ENCODE measurements at regions not wholly inside any gene's neighbourhood (a gene's known extent, or its start where the extent isn't known, plus 50 kb on each side); places are given as distances from the start of the nearest gene placed in this dataset.
A peak's percentile ranks its signal among the peaks of the same experiment; 100 is the strongest.

DNA sequence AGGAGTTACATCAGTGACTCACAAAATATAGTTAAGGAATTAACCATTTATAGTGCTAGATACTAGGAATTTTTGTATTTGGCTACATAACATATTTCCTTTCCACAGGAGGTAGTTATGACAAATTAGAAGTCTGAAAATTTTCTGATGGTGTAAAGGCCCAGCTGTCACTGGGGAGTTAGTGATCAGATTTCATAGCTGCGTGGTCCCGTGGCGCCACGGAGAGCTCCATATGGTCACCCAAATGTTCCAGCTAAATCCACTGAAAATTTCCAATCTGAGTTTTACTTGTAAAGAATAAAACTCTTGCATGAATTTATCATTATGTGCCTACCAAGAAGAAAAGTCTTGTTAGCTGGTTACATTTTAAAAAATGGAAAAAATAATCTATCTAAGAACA is 368.9 kb upstream of the PLSCR5 start:
- no peak overlapping the region for H3K4me2 ChIP-seq
- no peak for TF ChIP-seq Cebpa-rat (IDR thresholded peaks at IDR 0.05)
- no peak overlapping the region for H3K9ac ChIP-seq
- 0 out of 20 replicates have a peak, but pooled peaks cover 0 to under 1% (median 0%) of the 10 kb centered on the region in 10 experiments for H3K4me1 ChIP-seq
- H3K36me3 ChIP-seq, result no peaks in the 10 kb centered on the region
- no peaks in the 10 kb centered on the region for H4K20me1 ChIP-seq
- no peaks in the 10 kb centered on the region for H3K9me3 ChIP-seq (replicated peaks in 1 of 11)
- H3K4me3 ChIP-seq, result no peak overlapping the region
- H3K27me3 ChIP-seq, result no peaks in the 10 kb centered on the region
- no peak overlapping the region for H3K27ac ChIP-seq

- TF ChIP-seq Cebpa-rat (IDR thresholded peaks at IDR 0.05), result no peak
- H4K20me1 ChIP-seq, result no peaks in the 10 kb centered on the region
- no peak overlapping the region for H3K4me2 ChIP-seq
- no peaks in the 10 kb centered on the region for H3K27me3 ChIP-seq
- H3K4me1 ChIP-seq, result peaks cover 0 to 13% (median 4%) of the 10 kb centered on the region in 10 experiments; a peak in 7 of 20 replicates
- H3K27ac ChIP-seq, result no peak overlapping the region
- no peaks in the 10 kb centered on the region for H3K9me3 ChIP-seq (replicated peaks in 1 of 11)
- H3K36me3 ChIP-seq, result no peaks in the 10 kb centered on the region
- no peak overlapping the region for H3K9ac ChIP-seq
- no peak overlapping the region for H3K4me3 ChIP-seq
These were observed 367.6 kb upstream of the PLSCR5 start for GRCh38 chr3:146972726-146973125.

GRCh38 chr3:146970236-146970635 is 365.1 kb upstream of the PLSCR5 start:
- H3K27me3 ChIP-seq, result no peaks in the 10 kb centered on the region
- H4K20me1 ChIP-seq, result no peaks in the 10 kb centered on the region
- H3K9me3 ChIP-seq (replicated peaks in 1 of 11), result no peaks in the 10 kb centered on the region
- no peaks in the 10 kb centered on the region for H3K36me3 ChIP-seq
- H3K4me2 ChIP-seq, result no peak overlapping the region
- no peak overlapping the region for H3K4me3 ChIP-seq
- H3K27ac ChIP-seq, result no peak overlapping the region
- TF ChIP-seq Cebpa-rat (IDR thresholded peaks at IDR 0.05), result no peak
- no peak overlapping the region for H3K9ac ChIP-seq
- peaks cover 0 to 13% (median 4%) of the 10 kb centered on the region in 10 experiments; a peak in 7 of 20 replicates for H3K4me1 ChIP-seq

DNA sequence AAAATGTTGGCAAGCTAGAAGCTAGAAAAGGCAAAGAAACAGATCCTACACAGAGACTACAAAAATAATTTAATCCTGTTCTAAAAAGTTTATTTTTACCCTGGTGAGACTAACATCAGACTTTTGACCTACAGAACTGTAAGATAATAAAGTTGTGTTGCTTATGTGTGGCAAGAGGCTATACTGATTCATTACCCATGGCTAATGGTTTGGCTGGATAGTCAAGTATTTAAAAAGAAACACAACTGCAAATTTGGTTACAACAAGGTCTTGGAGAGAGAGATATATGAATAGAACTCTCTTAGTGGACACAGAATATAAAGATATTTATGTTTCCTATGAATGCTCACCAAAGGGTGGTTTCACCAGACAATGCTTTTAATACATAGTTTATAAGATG is 364.2 kb upstream of the PLSCR5 start:
- Histone ChIP-seq H3K27ac (no peak overlapping the region), H3K9ac (no peak overlapping the region), H3K4me1 (peaks cover 0 to 13% (median 4%) of the 10 kb centered on the region in 10 experiments; a peak in 7 of 20 replicates), H3K4me3 (no peak overlapping the region), H3K9me3 (replicated peaks in 1 of 11) (no peaks in the 10 kb centered on the region), H3K27me3 (no peaks in the 10 kb centered on the region), H3K4me2 (no peak overlapping the region), H3K36me3 (no peaks in the 10 kb centered on the region), H4K20me1 (no peaks in the 10 kb centered on the region)
- no peak for TF ChIP-seq Cebpa-rat (IDR thresholded peaks at IDR 0.05)

DNA sequence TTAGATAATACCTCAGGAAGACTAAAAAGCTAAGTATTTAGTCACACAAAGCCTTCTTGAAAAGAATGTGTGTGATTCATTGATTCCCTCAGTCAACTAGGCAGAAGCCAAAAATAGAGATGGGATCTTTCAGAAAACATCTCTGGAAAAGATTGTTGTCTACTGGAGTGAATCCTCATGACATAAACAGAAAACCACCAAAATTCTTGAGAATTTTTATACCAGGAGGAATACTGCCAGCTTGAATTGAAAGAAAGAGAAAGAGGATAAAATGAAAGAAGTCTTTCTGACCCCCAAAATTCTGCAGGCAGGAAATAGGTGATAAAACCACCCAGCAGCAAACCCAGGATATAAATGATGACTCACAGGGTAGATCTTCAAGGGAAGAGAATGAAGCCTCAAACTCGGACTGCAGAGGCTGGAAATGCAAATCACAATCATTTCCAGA is 363.1 kb upstream of the PLSCR5 start:
- Histone ChIP-seq H3K27me3 (no peaks in the 10 kb centered on the region), H3K9me3 (replicated peaks in 1 of 11) (no peaks in the 10 kb centered on the region), H3K4me2 (peak overlapping the region in 5 of 11 experiments; percentile 1 to 53 (median 27); a peak in 6 of 22 replicates), H4K20me1 (no peaks in the 10 kb centered on the region), H3K36me3 (no peaks in the 10 kb centered on the region), H3K9ac (no peak overlapping the region), H3K4me1 (peaks cover 0 to 13% (median 4%) of the 10 kb centered on the region in 10 experiments; a peak in 7 of 20 replicates), H3K27ac (no peak overlapping the region), H3K4me3 (no peak overlapping the region)
- no peak for TF ChIP-seq Cebpa-rat (IDR thresholded peaks at IDR 0.05)

GRCh38 chr3:146967783-146968182 is 362.6 kb upstream of the PLSCR5 start:
- Histone ChIP-seq H3K4me2 (peak overlapping the region in 3 of 11 experiments; percentile 27 to 53 (median 52); a peak in 3 of 22 replicates), H3K9ac (no peak overlapping the region), H3K27ac (no peak overlapping the region), H3K9me3 (replicated peaks in 1 of 11) (no peaks in the 10 kb centered on the region), H3K36me3 (no peaks in the 10 kb centered on the region), H3K27me3 (no peaks in the 10 kb centered on the region), H4K20me1 (no peaks in the 10 kb centered on the region), H3K4me3 (no peak overlapping the region), H3K4me1 (peaks cover 0 to 13% (median 4%) of the 10 kb centered on the region in 10 experiments; a peak in 7 of 20 replicates)
- no peak for TF ChIP-seq Cebpa-rat (IDR thresholded peaks at IDR 0.05)

GRCh38 chr3:146966124-146966523 is 361.0 kb upstream of the PLSCR5 start:
- Histone ChIP-seq H3K27ac (no peak overlapping the region), H3K4me1 (peaks cover 0 to 13% (median 4%) of the 10 kb centered on the region in 10 experiments; a peak in 7 of 20 replicates), H3K9me3 (replicated peaks in 1 of 11) (no peaks in the 10 kb centered on the region), H3K9ac (no peak overlapping the region), H4K20me1 (no peaks in the 10 kb centered on the region), H3K4me3 (no peak overlapping the region), H3K27me3 (no peaks in the 10 kb centered on the region), H3K4me2 (no peak overlapping the region), H3K36me3 (no peaks in the 10 kb centered on the region)
- no peak for TF ChIP-seq Cebpa-rat (IDR thresholded peaks at IDR 0.05)

GRCh38 chr3:146953511-146953981 is 348.4 kb upstream of the PLSCR5 start:
- no peaks in the 10 kb centered on the region for H3K4me1 ChIP-seq
- no peak for TF ChIP-seq Cebpa-rat (IDR thresholded peaks at IDR 0.05)
- H3K36me3 ChIP-seq, result no peaks in the 10 kb centered on the region
- H3K4me3 ChIP-seq, result no peak overlapping the region
- H3K27ac ChIP-seq, result no peak overlapping the region
- no peaks in the 10 kb centered on the region for H4K20me1 ChIP-seq
- no peaks in the 10 kb centered on the region for H3K9me3 ChIP-seq (replicated peaks in 1 of 11)
- no peak overlapping the region for H3K4me2 ChIP-seq
- H3K9ac ChIP-seq, result no peak overlapping the region
- H3K27me3 ChIP-seq, result no peaks in the 10 kb centered on the region

- Histone ChIP-seq H3K4me2 (no peak overlapping the region), H3K9ac (no peak overlapping the region), H3K4me3 (no peak overlapping the region), H3K27me3 (no peaks in the 10 kb centered on the region), H3K9me3 (replicated peaks in 1 of 11) (no peaks in the 10 kb centered on the region), H3K36me3 (no peaks in the 10 kb centered on the region), H3K27ac (no peak overlapping the region), H4K20me1 (no peaks in the 10 kb centered on the region), H3K4me1 (no peaks in the 10 kb centered on the region)
- peak in 6 of 11 experiments; percentile 56 to 86 (median 68); a peak in 12 of 22 replicates for TF ChIP-seq Cebpa-rat (IDR thresholded peaks at IDR 0.05)
These were observed 343.8 kb upstream of the PLSCR5 start for GRCh38 chr3:146948985-146949384.

DNA sequence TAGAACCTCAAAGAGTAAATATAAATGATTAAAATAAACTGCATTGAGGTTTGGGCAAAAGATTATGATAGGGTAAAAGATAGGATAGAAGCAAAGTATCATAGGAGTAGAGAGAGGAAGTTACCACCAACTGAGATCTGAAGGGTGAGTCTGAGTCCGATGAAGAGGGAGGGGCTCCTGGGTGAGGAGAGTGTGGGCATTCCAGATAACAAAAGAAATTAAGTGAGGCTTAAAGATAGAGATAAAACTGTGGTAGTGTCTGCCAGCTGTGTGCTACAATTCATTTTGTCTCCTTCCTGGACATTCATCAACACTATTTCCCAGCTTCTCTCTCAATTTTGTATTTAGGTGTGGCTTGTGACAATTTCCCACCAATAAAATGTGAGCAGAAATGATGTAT is 343.0 kb upstream of the PLSCR5 start:
- H3K4me1 ChIP-seq, result no peaks in the 10 kb centered on the region
- H3K9ac ChIP-seq, result no peak overlapping the region
- H3K4me3 ChIP-seq, result no peak overlapping the region
- H4K20me1 ChIP-seq, result no peaks in the 10 kb centered on the region
- H3K9me3 ChIP-seq (replicated peaks in 1 of 11), result no peaks in the 10 kb centered on the region
- no peaks in the 10 kb centered on the region for H3K27me3 ChIP-seq
- no peak overlapping the region for H3K27ac ChIP-seq
- no peak for TF ChIP-seq Cebpa-rat (IDR thresholded peaks at IDR 0.05)
- no peaks in the 10 kb centered on the region for H3K36me3 ChIP-seq
- no peak overlapping the region for H3K4me2 ChIP-seq
